NCI-H1436 treated with DMSO at 0.1 percent for 48 hours (cell line): ENCODE measurements at regions not wholly inside any gene's neighbourhood (a gene's known extent, or its start where the extent isn't known, plus 50 kb on each side); places are given as distances from the start of the nearest gene placed in this dataset.

Source experiments
- DNase-seq: peaks from one replicate; lab custom pipeline; 2025; lab: John Stamatoyannopoulos, UW

GRCh38 chr6:82072121-82072521 is 175.4 kb downstream of the IBTK start:
- DNase-seq = peak; percentile 90

- DNase-seq = no peak
These were observed 178.8 kb downstream of the IBTK start for GRCh38 chr6:82068721-82069120.

GRCh38 chr6:82066991-82067411 is 180.5 kb downstream of the IBTK start:
- no peak for DNase-seq

GRCh38 chr6:82066196-82066595 is 181.3 kb downstream of the IBTK start:
- no peak for DNase-seq

GRCh38 chr6:82063574-82063973 is 184.0 kb downstream of the IBTK start:
- DNase-seq = no peak

- DNase-seq = no peak
These were observed 185.3 kb downstream of the IBTK start for GRCh38 chr6:82062219-82062618.

- peak; percentile 11 for DNase-seq
These were observed 189.5 kb downstream of the IBTK start for GRCh38 chr6:82057846-82058554.

- no peak for DNase-seq
These were observed 191.0 kb downstream of the IBTK start for GRCh38 chr6:82056567-82056966.

GRCh38 chr6:82045965-82046756 is 201.4 kb downstream of the IBTK start:
- no peak for DNase-seq

GRCh38 chr6:82040405-82041221 is 206.9 kb downstream of the IBTK start:
- DNase-seq = no peak

- no peak for DNase-seq
These were observed 208.9 kb downstream of the IBTK start for GRCh38 chr6:82038631-82039030.

GRCh38 chr6:82035526-82035925 is 212.0 kb downstream of the IBTK start:
- no peak for DNase-seq

- DNase-seq = no peak
These were observed 213.8 kb downstream of the IBTK start for GRCh38 chr6:82033631-82034211.

GRCh38 chr6:82032444-82032843 is 215.1 kb downstream of the IBTK start:
- DNase-seq = no peak

- DNase-seq = no peak
These were observed 216.6 kb downstream of the IBTK start for GRCh38 chr6:82030761-82031503.

- DNase-seq = no peak
These were observed 217.2 kb downstream of the IBTK start for GRCh38 chr6:82030301-82030700.

GRCh38 chr6:82025271-82025670 is 222.3 kb downstream of the IBTK start:
- no peak for DNase-seq

GRCh38 chr6:82022614-82023129 is 224.9 kb downstream of the IBTK start:
- DNase-seq = no peak

- no peak for DNase-seq
These were observed 229.8 kb downstream of the IBTK start for GRCh38 chr6:82017773-82018172.

- no peak for DNase-seq
These were observed 230.3 kb downstream of the IBTK start for GRCh38 chr6:82017288-82017687.

- DNase-seq = no peak
These were observed 232.0 kb downstream of the IBTK start for GRCh38 chr6:82015526-82015925.
